ENCODE measurements at regions not wholly inside any gene's neighbourhood (a gene's known extent, or its start where the extent isn't known, plus 50 kb on each side); places are given as distances from the start of the nearest gene placed in this dataset.
A peak's percentile ranks its signal among the peaks of the same experiment; 100 is the strongest.

- no peak overlapping the region for H3K4me3 ChIP-seq (ENCODE audit: low read length)
- DNase-seq (ENCODE audit: low read depth): no peak
- TF ChIP-seq, protein P1, sequence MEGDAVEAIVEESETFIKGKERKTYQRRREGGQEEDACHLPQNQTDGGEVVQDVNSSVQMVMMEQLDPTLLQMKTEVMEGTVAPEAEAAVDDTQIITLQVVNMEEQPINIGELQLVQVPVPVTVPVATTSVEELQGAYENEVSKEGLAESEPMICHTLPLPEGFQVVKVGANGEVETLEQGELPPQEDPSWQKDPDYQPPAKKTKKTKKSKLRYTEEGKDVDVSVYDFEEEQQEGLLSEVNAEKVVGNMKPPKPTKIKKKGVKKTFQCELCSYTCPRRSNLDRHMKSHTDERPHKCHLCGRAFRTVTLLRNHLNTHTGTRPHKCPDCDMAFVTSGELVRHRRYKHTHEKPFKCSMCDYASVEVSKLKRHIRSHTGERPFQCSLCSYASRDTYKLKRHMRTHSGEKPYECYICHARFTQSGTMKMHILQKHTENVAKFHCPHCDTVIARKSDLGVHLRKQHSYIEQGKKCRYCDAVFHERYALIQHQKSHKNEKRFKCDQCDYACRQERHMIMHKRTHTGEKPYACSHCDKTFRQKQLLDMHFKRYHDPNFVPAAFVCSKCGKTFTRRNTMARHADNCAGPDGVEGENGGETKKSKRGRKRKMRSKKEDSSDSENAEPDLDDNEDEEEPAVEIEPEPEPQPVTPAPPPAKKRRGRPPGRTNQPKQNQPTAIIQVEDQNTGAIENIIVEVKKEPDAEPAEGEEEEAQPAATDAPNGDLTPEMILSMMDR (conservative IDR thresholded peaks at IDR 0.05; ENCODE audit: low read length): no peak
These were observed 93.2 kb downstream of the MSX2 start for GRCh38 chr5:174817610-174818009.

DNA sequence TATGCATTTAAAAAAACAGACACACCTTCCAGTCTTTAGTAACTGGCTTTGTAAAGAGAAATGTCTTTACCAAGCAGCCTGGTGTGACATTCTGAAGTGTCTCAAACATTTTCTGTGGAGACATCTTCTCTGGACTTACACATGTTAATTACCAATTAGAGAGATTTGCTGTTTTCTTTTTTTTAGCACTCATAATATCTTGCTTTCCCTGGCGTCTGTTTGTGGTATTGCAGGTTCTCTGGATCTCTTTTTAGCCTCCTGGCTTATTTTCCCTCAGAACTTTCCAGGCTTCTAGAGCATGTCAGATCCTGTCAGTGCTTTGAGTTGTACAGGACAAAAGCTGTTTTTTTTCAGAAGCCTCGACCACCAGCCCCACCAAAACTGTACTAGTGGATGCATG, 92.5 kb downstream of the MSX2 start:
- DNase-seq (ENCODE audit: low read depth): no peak
- TF ChIP-seq, protein P1 (conservative IDR thresholded peaks at IDR 0.05; ENCODE audit: low read length): peak; percentile 29; the same call in 1 of the 2 replicates
- H3K4me3 ChIP-seq (ENCODE audit: low read length): no peak overlapping the region

- DNase-seq (ENCODE audit: low read depth): no peak
- TF ChIP-seq, protein P1 (conservative IDR thresholded peaks at IDR 0.05; ENCODE audit: low read length): no peak
- H3K4me3 ChIP-seq (ENCODE audit: low read length): no peak overlapping the region
These were observed 87.1 kb downstream of the MSX2 start for GRCh38 chr5:174811438-174811837.

- no peak for DNase-seq (ENCODE audit: low read depth)
- TF ChIP-seq, protein P1 (conservative IDR thresholded peaks at IDR 0.05; ENCODE audit: low read length): no peak
- no peak overlapping the region for H3K4me3 ChIP-seq (ENCODE audit: low read length)
These were observed 86.4 kb downstream of the MSX2 start for GRCh38 chr5:174810796-174811195.

- TF ChIP-seq, protein P1 (conservative IDR thresholded peaks at IDR 0.05; ENCODE audit: low read length): no peak
- H3K4me3 ChIP-seq (ENCODE audit: low read length): no peak overlapping the region
- no peak for DNase-seq (ENCODE audit: low read depth)
These were observed 83.1 kb downstream of the MSX2 start for GRCh38 chr5:174807471-174807870.

GRCh38 chr5:174806729-174807128, 82.3 kb downstream of the MSX2 start:
- no peak for DNase-seq (ENCODE audit: low read depth)
- TF ChIP-seq, protein P1 (conservative IDR thresholded peaks at IDR 0.05; ENCODE audit: low read length): no peak
- no peak overlapping the region for H3K4me3 ChIP-seq (ENCODE audit: low read length)

GRCh38 chr5:174801798-174802197, 77.4 kb downstream of the MSX2 start:
- TF ChIP-seq, protein P1 (conservative IDR thresholded peaks at IDR 0.05; ENCODE audit: low read length): no peak
- DNase-seq (ENCODE audit: low read depth): no peak
- H3K4me3 ChIP-seq (ENCODE audit: low read length): no peak overlapping the region
